ENCODE measurements at regions not wholly inside any gene's neighbourhood (a gene's known extent, or its start where the extent isn't known, plus 50 kb on each side); places are given as distances from the start of the nearest gene placed in this dataset.
A peak's percentile ranks its signal among the peaks of the same experiment; 100 is the strongest.

DNA sequence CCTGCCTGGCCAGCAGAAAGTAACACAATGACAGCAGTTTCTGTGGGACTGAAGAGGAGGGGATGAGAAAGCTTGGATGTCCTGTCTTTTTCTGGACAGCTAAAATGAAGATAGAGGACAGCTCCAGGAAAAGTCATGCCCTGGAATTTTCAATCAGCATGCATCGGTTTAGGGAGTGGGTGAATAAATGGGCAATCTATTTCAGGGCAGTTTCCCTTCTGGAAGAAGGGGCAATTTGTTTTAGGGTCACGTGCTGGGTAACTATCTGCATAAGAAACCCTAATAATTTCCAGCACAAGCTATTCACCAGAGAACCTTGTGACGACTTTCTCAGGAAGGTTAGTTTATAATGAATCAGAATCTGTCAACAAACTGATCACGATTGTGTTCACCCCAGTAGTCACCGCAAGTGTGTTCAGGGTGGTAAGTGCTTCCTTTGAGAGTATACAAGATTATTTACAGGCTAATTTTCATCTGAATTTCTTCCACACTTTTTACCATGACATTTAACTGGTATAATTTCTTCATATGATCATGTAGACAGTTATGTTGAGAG, 318.0 kb upstream of the GBE1 start:
- DNase-seq (no peak), ATAC-seq (no peak)
- H3K36me3 ChIP-seq, result no peaks in the 10 kb centered on the region
- H3K27ac ChIP-seq, result no peak overlapping the region
- no peaks in the 10 kb centered on the region for H3K27me3 ChIP-seq
- in situ Hi-C loops (cut with MboI; ENCODE audit: low sequenced_read_pairs in 4 of 4) (no loop called here), intact Hi-C loops (cut with DNase I; ENCODE audit: low total_unique reads) (no loop called here)
- H3K4me3 ChIP-seq, result no peak overlapping the region
- H3K9me3 ChIP-seq, result no peaks in the 10 kb centered on the region
- peaks cover 0 to 3% of the 10 kb centered on the region in 2 donors for H3K4me1 ChIP-seq
- TF ChIP-seq POLR2A (IDR thresholded peaks at IDR 0.05) (no peak), CTCF (IDR thresholded peaks at IDR 0.05 in 4 of 5, conservative IDR thresholded peaks at IDR 0.05 in 1 of 5) (no peak)

GRCh38 chr3:82078246-82078645, 316.8 kb upstream of the GBE1 start:
- TF ChIP-seq CTCF (IDR thresholded peaks at IDR 0.05 in 4 of 5, conservative IDR thresholded peaks at IDR 0.05 in 1 of 5) (no peak), POLR2A (IDR thresholded peaks at IDR 0.05) (no peak)
- no peaks in the 10 kb centered on the region for H3K27me3 ChIP-seq
- ATAC-seq, result no peak

GRCh38 chr3:82067420-82067819, 306.0 kb upstream of the GBE1 start:
- TF ChIP-seq POLR2A (IDR thresholded peaks at IDR 0.05) (no peak), CTCF (IDR thresholded peaks at IDR 0.05 in 4 of 5, conservative IDR thresholded peaks at IDR 0.05 in 1 of 5) (no peak)
- H3K27me3 ChIP-seq, result no peaks in the 10 kb centered on the region
- intact Hi-C loops (cut with DNase I; ENCODE audit: low total_unique reads) (no loop called here), in situ Hi-C loops (cut with MboI; ENCODE audit: low sequenced_read_pairs in 4 of 4) (no loop called here)
- H3K4me1 ChIP-seq, result no peaks in the 10 kb centered on the region
- ATAC-seq (no peak), DNase-seq (no peak)
- no peaks in the 10 kb centered on the region for H3K9me3 ChIP-seq
- H3K36me3 ChIP-seq, result no peaks in the 10 kb centered on the region
- no peak overlapping the region for H3K4me3 ChIP-seq
- no peak overlapping the region for H3K27ac ChIP-seq

More at GRCh38 chr3:82078246-82078645, 316.8 kb upstream of the GBE1 start:
- Histone ChIP-seq H3K4me1 (peaks cover 0 to 3% of the 10 kb centered on the region in 2 donors), H3K36me3 (no peaks in the 10 kb centered on the region), H3K4me3 (no peak overlapping the region), H3K9me3 (no peaks in the 10 kb centered on the region), H3K27ac (no peak overlapping the region)
- in situ Hi-C loops (cut with MboI; ENCODE audit: low sequenced_read_pairs in 4 of 4), result no loop called here
- intact Hi-C loops (cut with DNase I; ENCODE audit: low total_unique reads), result no loop called here
- DNase-seq, result no peak

DNA sequence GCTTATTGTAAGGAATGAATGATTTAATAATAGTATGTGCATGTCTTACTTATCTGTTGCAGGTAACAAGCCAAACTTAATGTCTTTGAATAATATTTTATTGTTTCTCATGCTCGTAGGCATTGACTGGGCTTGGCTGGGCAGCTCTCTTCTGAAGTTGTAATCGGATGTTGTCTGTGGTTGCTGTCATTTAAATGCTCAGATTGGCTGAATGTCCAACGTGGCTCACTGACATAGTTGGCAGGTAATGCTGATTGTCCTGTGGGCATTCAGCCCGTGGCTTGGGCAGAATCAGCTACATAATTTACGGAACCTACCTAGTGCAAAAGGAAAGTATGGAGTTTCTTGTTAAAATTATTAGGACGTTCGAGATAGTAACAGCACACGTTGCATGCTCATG, 297.4 kb upstream of the GBE1 start:
- intact Hi-C loops (cut with DNase I; ENCODE audit: low total_unique reads), result no loop called here
- H3K9me3 ChIP-seq, result no peaks in the 10 kb centered on the region
- peak; percentile 33 to 56 for ATAC-seq
- no peak overlapping the region for H3K27ac ChIP-seq
- H3K27me3 ChIP-seq, result no peaks in the 10 kb centered on the region
- in situ Hi-C loops (cut with MboI; ENCODE audit: low sequenced_read_pairs in 4 of 4), result no loop called here
- no peak for TF ChIP-seq CTCF (IDR thresholded peaks at IDR 0.05 in 4 of 5, conservative IDR thresholded peaks at IDR 0.05 in 1 of 5)
- no peak for TF ChIP-seq POLR2A (IDR thresholded peaks at IDR 0.05)
- peaks cover 7 to 24% of the 10 kb centered on the region in 2 donors for H3K4me1 ChIP-seq
- H3K4me3 ChIP-seq, result peak overlapping the region in 1 of 4 donors; percentile 1
- DNase-seq, result no peak
- H3K36me3 ChIP-seq, result no peaks in the 10 kb centered on the region

GRCh38 chr3:82055792-82056191, 294.3 kb upstream of the GBE1 start:
- TF ChIP-seq CTCF (IDR thresholded peaks at IDR 0.05 in 4 of 5, conservative IDR thresholded peaks at IDR 0.05 in 1 of 5) (no peak), POLR2A (IDR thresholded peaks at IDR 0.05) (no peak)
- peak; percentile 72 to 81 for ATAC-seq
- in situ Hi-C loops (cut with MboI; ENCODE audit: low sequenced_read_pairs in 4 of 4), result no loop called here

More at GRCh38 chr3:82055792-82056191, 294.3 kb upstream of the GBE1 start:
- H3K27me3 ChIP-seq, result no peaks in the 10 kb centered on the region
- intact Hi-C loops (cut with DNase I; ENCODE audit: low total_unique reads), result no loop called here
- no peak for DNase-seq
- H3K4me3 ChIP-seq, result no peak overlapping the region
- peaks cover 7 to 24% of the 10 kb centered on the region in 2 donors for H3K4me1 ChIP-seq
- no peak overlapping the region for H3K27ac ChIP-seq
- H3K9me3 ChIP-seq, result no peaks in the 10 kb centered on the region
- H3K36me3 ChIP-seq, result no peaks in the 10 kb centered on the region
